Endodermal cell (in vitro differentiated cells): ENCODE measurements at regions not wholly inside any gene's neighbourhood (a gene's known extent, or its start where the extent isn't known, plus 50 kb on each side); places are given as distances from the start of the nearest gene placed in this dataset.

Experiments
- DNase-seq: peaks from one replicate; pipeline ENCODE4 v3.0.0-alpha.2; 2017
- H3K27ac ChIP-seq: 2 replicates; pipeline ENCODE4 v1.5.1; 2013; ENCODE audit warnings: mild to moderate bottlenecking, low read depth, low read length, moderate library complexity
- H3K27me3 ChIP-seq: 2 replicates; pipeline ENCODE4 v1.6.1; 2013; ENCODE audit warnings: mild to moderate bottlenecking, low read length, moderate library complexity; ENCODE audit not compliant: insufficient read depth, control insufficient read depth, poor library complexity, severe bottlenecking
- H3K36me3 ChIP-seq: 2 replicates; pipeline ENCODE4 v1.7.0; 2013; ENCODE audit warnings: mild to moderate bottlenecking, low read length, moderate library complexity; ENCODE audit not compliant: control insufficient read depth, insufficient read depth
- H3K4me1 ChIP-seq: one replicate; pipeline ENCODE4 v1.7.0; 2013; ENCODE audit warnings: low read length; ENCODE audit not compliant: control insufficient read depth, insufficient read depth
- H3K4me3 ChIP-seq: 2 replicates; pipeline ENCODE4 v1.5.1; 2013; ENCODE audit warnings: mild to moderate bottlenecking, low read length, moderate library complexity
- H3K9ac ChIP-seq: 2 replicates; pipeline ENCODE4 v1.6.1; 2013; ENCODE audit warnings: mild to moderate bottlenecking, low read length, moderate library complexity; ENCODE audit not compliant: poor library complexity, severe bottlenecking; ENCODE audit errors: extremely low read depth
- H3K9me3 ChIP-seq: 2 replicates; pipeline ENCODE4 v1.6.1; 2013; ENCODE audit warnings: mild to moderate bottlenecking, low read length, moderate library complexity; ENCODE audit not compliant: control insufficient read depth
- H3K27ac Mint-ChIP-seq: 2 replicates; pipeline ENCODE4 v1.8.0; 2020; ENCODE audit warnings: mixed read lengths
- H3K27me3 Mint-ChIP-seq: 2 replicates; pipeline ENCODE4 v1.8.0; 2021; ENCODE audit warnings: mild to moderate bottlenecking, mixed read lengths; ENCODE audit not compliant: insufficient read depth
- H3K36me3 Mint-ChIP-seq: 2 replicates; pipeline ENCODE4 v1.8.0; 2020; ENCODE audit warnings: low read depth, mixed read lengths
- H3K4me1 Mint-ChIP-seq: 2 replicates; pipeline ENCODE4 v1.8.0; 2020; ENCODE audit warnings: mixed read lengths
- H3K4me3 Mint-ChIP-seq: 2 replicates; pipeline ENCODE4 v1.8.0; 2020; ENCODE audit warnings: mild to moderate bottlenecking, moderate library complexity, mixed read lengths
- H3K9me3 Mint-ChIP-seq: 2 replicates; pipeline ENCODE4 v1.8.0; 2020; ENCODE audit warnings: mild to moderate bottlenecking, mixed read lengths
- CTCF ChIP-seq: fragments of 200-600 bp; sonication (generic); conservative IDR thresholded peaks from 2 replicates; pipeline ENCODE4 v1.5.0; 2021; ENCODE audit warnings: antibody characterized with exemption, mild to moderate bottlenecking
- WGBS, 2 experiments: methylation state at CpG; one replicate each; pipeline versions ENCODE4 v1.1.5 to v1.1.7; 2013; ENCODE audit warnings: missing lambda C conversion rate in 2 of 2, mixed read lengths in 1 of 2; ENCODE audit not compliant: insufficient coverage in 1 of 2, insufficient read length in 1 of 2; 5-methylcytosine and 5-hydroxymethylcytosine counted together

- H3K9me3 Mint-ChIP-seq, result peaks cover 6% of the 10 kb centered on the region
- no peaks in the 10 kb centered on the region for H3K36me3 ChIP-seq
- DNase-seq, result no peak
- no peak overlapping the region for H3K4me3 Mint-ChIP-seq
- H3K27me3 Mint-ChIP-seq, result no peaks in the 10 kb centered on the region
- 96 to 100% methylated on average over 5 to 10 of the region's 10 CpGs for WGBS, 2 experiments
- H3K27ac ChIP-seq, result no peak overlapping the region
- no peak overlapping the region for H3K9ac ChIP-seq
- no peak overlapping the region for H3K4me3 ChIP-seq
- no peaks in the 10 kb centered on the region for H3K9me3 ChIP-seq
- H3K4me1 Mint-ChIP-seq, result no peaks in the 10 kb centered on the region
- H3K27me3 ChIP-seq, result no peaks in the 10 kb centered on the region
- H3K4me1 ChIP-seq, result no peaks in the 10 kb centered on the region
- peaks cover 4% of the 10 kb centered on the region for H3K36me3 Mint-ChIP-seq
- no peak overlapping the region for H3K27ac Mint-ChIP-seq
- no peak for TF ChIP-seq CTCF
Measured at GRCh38 chr10:6327961-6328698, 125.4 kb downstream of the PFKFB3 start.

GRCh38 chr10:6328699-6329423 lies 126.1 kb downstream of the PFKFB3 start:
- Mint-ChIP-seq H3K9me3 (peaks cover 13% of the 10 kb centered on the region), H3K27me3 (no peaks in the 10 kb centered on the region), H3K4me3 (no peak overlapping the region), H3K36me3 (peaks cover 11% of the 10 kb centered on the region), H3K27ac (no peak overlapping the region), H3K4me1 (no peaks in the 10 kb centered on the region)
- H3K4me1 ChIP-seq, result no peaks in the 10 kb centered on the region
- TF ChIP-seq CTCF, result no peak
- 92 to 93% methylated on average over 8 to 11 of the region's 11 CpGs for WGBS, 2 experiments
- H3K27me3 ChIP-seq, result no peaks in the 10 kb centered on the region
- no peak for DNase-seq
- H3K27ac ChIP-seq, result no peak overlapping the region
- peaks cover 4% of the 10 kb centered on the region for H3K9me3 ChIP-seq
- H3K4me3 ChIP-seq, result no peak overlapping the region
- H3K36me3 ChIP-seq, result no peaks in the 10 kb centered on the region
- no peak overlapping the region for H3K9ac ChIP-seq

GRCh38 chr10:6333086-6333485 lies 130.4 kb downstream of the PFKFB3 start:
- WGBS, 2 experiments, result 89 to 95% methylated on average over 1 to 4 of the region's 4 CpGs

More at GRCh38 chr10:6333086-6333485, 130.4 kb downstream of the PFKFB3 start:
- H3K9me3 ChIP-seq, result peaks cover 8% of the 10 kb centered on the region
- H3K27ac Mint-ChIP-seq, result no peak overlapping the region
- no peaks in the 10 kb centered on the region for H3K27me3 ChIP-seq
- H3K27me3 Mint-ChIP-seq, result no peaks in the 10 kb centered on the region
- no peak for TF ChIP-seq CTCF
- no peaks in the 10 kb centered on the region for H3K36me3 ChIP-seq
- H3K4me3 Mint-ChIP-seq, result no peak overlapping the region
- peaks cover 6% of the 10 kb centered on the region for H3K4me1 Mint-ChIP-seq
- H3K9ac ChIP-seq, result no peak overlapping the region
- DNase-seq, result no peak
- no peaks in the 10 kb centered on the region for H3K4me1 ChIP-seq
- no peak overlapping the region for H3K4me3 ChIP-seq
- no peak overlapping the region for H3K27ac ChIP-seq
- peaks cover 14% of the 10 kb centered on the region for H3K36me3 Mint-ChIP-seq
- H3K9me3 Mint-ChIP-seq, result peaks cover 19% of the 10 kb centered on the region
